Effector memory CD8-positive, alpha-beta T cell (primary cell): ENCODE measurements at regions not wholly inside any gene's neighbourhood (a gene's known extent, or its start where the extent isn't known, plus 50 kb on each side); places are given as distances from the start of the nearest gene placed in this dataset.

Experiments used
- ATAC-seq: fragments of 150-1000 bp; cut with Tn5 transposase; replicated peaks from 2 replicates; pipeline ENCODE4 v1.10.0; 2021; ENCODE audit warnings: mild to moderate bottlenecking, moderate library complexity
- DNase-seq, 3 experiments: peaks; one replicate each; pipeline ENCODE4 v3.0.0; 2021
- H3K27ac Mint-ChIP-seq, 2 donors: one replicate each; pipeline ENCODE4 v1.8.0; 2022; ENCODE audit warnings: mild to moderate bottlenecking in 2 of 2, mixed read lengths in 2 of 2, moderate library complexity in 2 of 2
- H3K27me3 Mint-ChIP-seq, 2 donors: one replicate each; pipeline ENCODE4 v1.8.0; 2022; ENCODE audit warnings: mixed read lengths in 2 of 2
- H3K36me3 Mint-ChIP-seq: one replicate; pipeline ENCODE4 v1.8.0; 2022; ENCODE audit warnings: mild to moderate bottlenecking, moderate library complexity, mixed read lengths; ENCODE audit not compliant: insufficient read depth
- H3K4me1 Mint-ChIP-seq, 2 donors: one replicate each; pipeline ENCODE4 v1.8.0; 2022; ENCODE audit warnings: low read depth in 2 of 2, mixed read lengths in 2 of 2
- H3K4me3 Mint-ChIP-seq, 2 donors: one replicate each; pipeline ENCODE4 v1.8.0; 2022; ENCODE audit warnings: mild to moderate bottlenecking in 2 of 2, mixed read lengths in 2 of 2, moderate library complexity in 2 of 2
- H3K9me3 Mint-ChIP-seq, 2 donors: one replicate each; pipeline ENCODE4 v1.8.0; 2022; ENCODE audit warnings: mixed read lengths in 2 of 2

- Mint-ChIP-seq H3K36me3 (no peaks in the 10 kb centered on the region), H3K27ac (no peak overlapping the region), H3K9me3 (peaks cover 3 to 38% of the 10 kb centered on the region in 2 donors), H3K4me3 (no peak overlapping the region), H3K4me1 (no peaks in the 10 kb centered on the region), H3K27me3 (no peaks in the 10 kb centered on the region)
- no peak for ATAC-seq
- no peak for DNase-seq
These were observed 1144.3 kb downstream of the RAPGEF2 start for GRCh38 chr4:160247091-160247656.

DNA sequence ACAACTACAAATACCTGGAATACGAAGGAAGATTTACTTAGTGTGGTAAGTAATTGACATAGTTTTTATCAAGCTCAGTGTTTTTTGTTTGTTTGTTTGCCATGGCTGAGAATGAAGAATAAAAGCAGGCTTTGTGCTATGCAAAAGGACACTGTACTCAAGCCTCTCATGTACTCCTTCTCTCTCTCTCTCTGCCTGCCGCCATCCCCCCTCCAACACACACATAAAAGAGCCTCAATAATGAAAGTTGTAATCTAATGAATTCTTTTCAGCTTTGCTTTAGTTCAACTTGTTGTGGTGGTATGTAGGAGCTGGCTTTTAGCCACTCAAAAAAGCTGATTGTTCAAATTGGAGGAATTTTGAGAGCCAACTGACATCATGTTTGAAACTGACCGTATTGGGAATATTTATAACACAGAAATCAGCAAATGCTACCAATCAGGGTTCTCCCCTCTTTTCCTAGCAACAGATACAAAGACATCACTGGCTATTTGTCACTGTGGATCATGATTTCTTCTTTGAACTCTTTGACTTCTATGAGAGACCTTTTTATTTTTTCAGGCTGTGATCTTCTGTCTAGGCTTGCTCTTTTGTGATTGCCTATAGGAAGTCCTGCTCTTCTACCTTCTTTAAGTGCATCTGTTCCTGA lies 1148.8 kb downstream of the RAPGEF2 start:
- H3K27ac Mint-ChIP-seq, result no peak overlapping the region
- H3K36me3 Mint-ChIP-seq, result no peaks in the 10 kb centered on the region
- no peaks in the 10 kb centered on the region for H3K4me1 Mint-ChIP-seq
- H3K9me3 Mint-ChIP-seq, result peaks cover 2 to 20% of the 10 kb centered on the region in 2 donors
- DNase-seq, result no peak
- H3K27me3 Mint-ChIP-seq, result no peaks in the 10 kb centered on the region
- ATAC-seq, result no peak
- no peak overlapping the region for H3K4me3 Mint-ChIP-seq

- no peaks in the 10 kb centered on the region for H3K27me3 Mint-ChIP-seq
- H3K27ac Mint-ChIP-seq, result no peak overlapping the region
- H3K9me3 Mint-ChIP-seq, result peaks cover 2 to 22% of the 10 kb centered on the region in 2 donors
- H3K4me1 Mint-ChIP-seq, result no peaks in the 10 kb centered on the region
- no peaks in the 10 kb centered on the region for H3K36me3 Mint-ChIP-seq
- DNase-seq (no peak), ATAC-seq (no peak)
- no peak overlapping the region for H3K4me3 Mint-ChIP-seq
These were observed 1154.4 kb downstream of the RAPGEF2 start for GRCh38 chr4:160257318-160257717.

DNA sequence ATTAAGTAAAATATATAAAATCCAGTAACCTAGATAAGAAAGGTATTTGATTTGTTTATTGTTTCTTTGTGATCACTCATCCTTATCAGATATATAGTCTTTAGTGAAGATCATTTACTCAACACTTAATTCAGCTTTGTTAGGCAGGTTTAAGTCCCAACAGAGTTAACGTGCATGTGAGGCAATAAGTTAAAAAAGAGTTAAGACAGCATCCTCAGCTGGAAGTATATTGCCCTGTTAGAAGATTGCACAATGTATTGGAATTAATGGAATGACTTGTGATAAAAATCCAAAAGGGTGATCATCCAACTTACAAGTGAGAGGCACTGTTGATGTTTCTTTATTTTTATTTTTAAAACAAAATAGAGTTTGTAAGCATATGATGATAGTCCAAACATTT lies 1162.1 kb downstream of the RAPGEF2 start:
- H3K9me3 Mint-ChIP-seq, result peaks cover 2 to 8% of the 10 kb centered on the region in 2 donors
- H3K4me3 Mint-ChIP-seq, result no peak overlapping the region
- H3K27ac Mint-ChIP-seq, result no peak overlapping the region
- H3K36me3 Mint-ChIP-seq, result no peaks in the 10 kb centered on the region
- ATAC-seq (no peak), DNase-seq (no peak)
- H3K27me3 Mint-ChIP-seq, result no peaks in the 10 kb centered on the region
- H3K4me1 Mint-ChIP-seq, result no peaks in the 10 kb centered on the region

DNA sequence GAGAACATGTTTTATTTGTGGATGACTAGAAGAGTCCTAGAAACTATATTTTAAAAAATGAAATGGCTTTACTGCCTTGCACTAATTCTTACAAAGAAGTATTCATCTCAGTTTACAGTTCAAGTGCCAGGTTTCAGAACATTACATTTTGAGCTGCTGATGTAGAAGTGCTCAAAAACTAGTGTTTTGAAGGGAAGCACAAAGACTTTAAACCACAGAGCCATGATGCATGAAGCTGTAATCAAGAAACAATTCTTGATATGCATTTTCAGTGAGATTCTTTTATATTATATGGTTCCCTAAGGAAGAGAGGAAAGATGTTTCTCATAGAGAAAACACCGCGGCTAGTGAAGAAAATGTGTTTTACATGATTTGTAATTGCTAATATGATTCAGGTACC lies 1163.0 kb downstream of the RAPGEF2 start:
- H3K36me3 Mint-ChIP-seq, result no peaks in the 10 kb centered on the region

DNA sequence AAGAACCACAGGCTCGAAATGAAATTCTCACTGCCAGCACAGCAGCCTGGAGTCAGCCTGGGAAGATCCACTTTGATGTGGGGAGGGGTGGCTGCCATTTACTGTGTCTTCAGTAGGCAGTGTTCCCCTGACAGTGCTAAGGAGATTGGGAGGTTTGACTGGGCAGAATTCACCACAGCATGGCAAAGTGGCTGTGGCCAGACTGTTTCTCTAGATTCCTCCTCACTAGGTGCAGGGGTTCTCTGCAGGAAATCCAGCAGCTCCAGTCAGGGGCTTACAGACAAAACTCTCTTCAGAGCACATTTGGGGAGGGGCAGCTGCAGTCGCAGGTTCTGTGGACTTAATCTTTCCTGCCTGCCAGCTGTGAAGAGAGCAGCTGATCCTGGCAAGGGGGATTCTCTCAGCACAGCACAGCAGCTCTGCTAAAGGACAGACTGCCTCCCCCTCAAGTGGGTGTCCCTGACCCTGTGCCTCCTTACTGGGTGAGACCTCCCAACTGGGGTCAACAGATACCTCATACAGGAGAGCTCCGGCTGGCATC lies 1174.0 kb downstream of the RAPGEF2 start:
- Mint-ChIP-seq H3K4me3 (no peak overlapping the region), H3K27me3 (no peaks in the 10 kb centered on the region), H3K36me3 (no peaks in the 10 kb centered on the region), H3K27ac (no peak overlapping the region), H3K4me1 (no peaks in the 10 kb centered on the region), H3K9me3 (peaks cover 20 to 25% of the 10 kb centered on the region in 2 donors)
- ATAC-seq (no peak), DNase-seq (no peak)

More for the DNA sequence above, 1163.0 kb downstream of the RAPGEF2 start:
- H3K27ac Mint-ChIP-seq, result no peak overlapping the region
- H3K4me1 Mint-ChIP-seq, result no peaks in the 10 kb centered on the region
- no peaks in the 10 kb centered on the region for H3K27me3 Mint-ChIP-seq
- ATAC-seq (no peak), DNase-seq (no peak)
- H3K9me3 Mint-ChIP-seq, result peaks cover 2 to 8% of the 10 kb centered on the region in 2 donors
- H3K4me3 Mint-ChIP-seq, result no peak overlapping the region

GRCh38 chr4:160283081-160283480 lies 1180.2 kb downstream of the RAPGEF2 start:
- Mint-ChIP-seq H3K27ac (no peak overlapping the region), H3K4me1 (no peaks in the 10 kb centered on the region), H3K36me3 (no peaks in the 10 kb centered on the region), H3K27me3 (no peaks in the 10 kb centered on the region), H3K9me3 (peaks cover 14 to 16% of the 10 kb centered on the region in 2 donors), H3K4me3 (no peak overlapping the region)
- no peak for ATAC-seq
- no peak for DNase-seq

- H3K36me3 Mint-ChIP-seq, result no peaks in the 10 kb centered on the region
- no peak overlapping the region for H3K4me3 Mint-ChIP-seq
- peaks cover 14 to 16% of the 10 kb centered on the region in 2 donors for H3K9me3 Mint-ChIP-seq
- no peak overlapping the region for H3K27ac Mint-ChIP-seq
- H3K4me1 Mint-ChIP-seq, result no peaks in the 10 kb centered on the region
- no peak for ATAC-seq
- no peaks in the 10 kb centered on the region for H3K27me3 Mint-ChIP-seq
- no peak for DNase-seq
These were observed 1181.6 kb downstream of the RAPGEF2 start for GRCh38 chr4:160284516-160284915.

DNA sequence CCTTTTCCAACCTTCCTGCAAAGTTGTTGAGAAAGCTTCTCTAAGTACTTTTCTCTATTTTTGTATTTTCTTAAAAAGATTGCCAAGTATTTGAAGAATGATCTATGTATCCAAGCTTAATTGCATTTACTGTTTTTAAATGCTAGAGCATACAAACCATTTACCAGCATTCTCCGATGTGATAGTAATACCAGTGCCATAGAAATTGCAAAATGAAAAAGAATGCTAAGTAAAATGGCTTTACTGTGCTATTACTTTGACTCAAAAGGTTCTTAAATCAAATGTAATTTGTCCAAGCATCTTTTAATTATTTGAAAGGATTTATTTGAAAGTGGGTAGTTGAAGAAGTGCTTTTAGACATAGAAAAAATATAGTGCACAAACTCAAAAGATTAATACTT lies 1183.2 kb downstream of the RAPGEF2 start:
- ATAC-seq, result no peak
- Mint-ChIP-seq H3K4me1 (no peaks in the 10 kb centered on the region), H3K4me3 (no peak overlapping the region)

GRCh38 chr4:160296476-160296875 lies 1193.6 kb downstream of the RAPGEF2 start:
- no peaks in the 10 kb centered on the region for H3K27me3 Mint-ChIP-seq
- peaks cover 7 to 15% of the 10 kb centered on the region in 2 donors for H3K9me3 Mint-ChIP-seq
- ATAC-seq (no peak), DNase-seq (no peak)
- no peaks in the 10 kb centered on the region for H3K4me1 Mint-ChIP-seq
- H3K27ac Mint-ChIP-seq, result no peak overlapping the region
- no peak overlapping the region for H3K4me3 Mint-ChIP-seq
- H3K36me3 Mint-ChIP-seq, result no peaks in the 10 kb centered on the region

More for the DNA sequence above, 1183.2 kb downstream of the RAPGEF2 start:
- DNase-seq, result no peak
- Mint-ChIP-seq H3K27me3 (no peaks in the 10 kb centered on the region), H3K36me3 (no peaks in the 10 kb centered on the region), H3K27ac (no peak overlapping the region), H3K9me3 (peaks cover 6 to 12% of the 10 kb centered on the region in 2 donors)

DNA sequence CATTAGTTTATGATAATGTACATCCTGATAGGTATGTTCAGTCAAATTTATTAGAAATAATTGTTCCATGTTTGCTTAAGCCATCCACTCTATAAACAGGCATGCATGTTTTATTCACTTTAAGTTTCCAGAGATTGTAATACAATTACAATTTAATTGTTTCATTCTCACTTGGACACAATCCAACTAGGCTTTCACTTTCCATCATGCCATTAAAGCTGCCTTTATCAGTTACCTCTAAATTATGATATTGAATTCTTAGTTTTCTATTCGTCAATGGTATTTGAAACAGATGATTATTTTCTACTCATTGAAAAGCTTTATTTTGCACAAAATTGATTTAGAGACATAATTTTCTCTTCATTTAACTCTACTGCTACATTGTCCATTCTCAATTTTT lies 1196.3 kb downstream of the RAPGEF2 start:
- ATAC-seq (no peak), DNase-seq (no peak)
- Mint-ChIP-seq H3K4me1 (no peaks in the 10 kb centered on the region), H3K9me3 (peaks cover 5 to 8% of the 10 kb centered on the region in 2 donors), H3K27ac (no peak overlapping the region), H3K27me3 (no peaks in the 10 kb centered on the region), H3K36me3 (no peaks in the 10 kb centered on the region), H3K4me3 (no peak overlapping the region)

DNA sequence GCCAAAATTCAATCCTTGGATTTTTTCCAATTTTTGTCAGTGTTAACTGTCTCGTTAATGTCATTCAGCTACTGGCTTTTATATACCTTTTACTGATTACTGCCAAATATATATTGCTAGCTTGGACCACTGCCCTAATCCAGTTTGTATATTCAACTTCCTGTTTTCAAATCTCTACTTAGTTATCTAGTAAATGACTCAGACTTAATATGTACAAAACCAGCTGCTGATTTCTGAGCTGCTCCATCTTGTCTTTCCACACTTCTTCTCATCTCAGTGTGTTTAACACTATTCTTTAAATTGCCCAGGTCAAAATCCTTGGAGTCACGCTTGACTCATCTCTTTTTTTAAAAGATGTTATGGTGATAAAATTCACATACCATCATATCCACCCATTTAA lies 1196.7 kb downstream of the RAPGEF2 start:
- no peak for ATAC-seq
- peaks cover 5 to 8% of the 10 kb centered on the region in 2 donors for H3K9me3 Mint-ChIP-seq
- DNase-seq, result no peak
- H3K27ac Mint-ChIP-seq, result no peak overlapping the region
- H3K27me3 Mint-ChIP-seq, result no peaks in the 10 kb centered on the region
- H3K4me1 Mint-ChIP-seq, result no peaks in the 10 kb centered on the region
- no peaks in the 10 kb centered on the region for H3K36me3 Mint-ChIP-seq
- H3K4me3 Mint-ChIP-seq, result no peak overlapping the region

DNA sequence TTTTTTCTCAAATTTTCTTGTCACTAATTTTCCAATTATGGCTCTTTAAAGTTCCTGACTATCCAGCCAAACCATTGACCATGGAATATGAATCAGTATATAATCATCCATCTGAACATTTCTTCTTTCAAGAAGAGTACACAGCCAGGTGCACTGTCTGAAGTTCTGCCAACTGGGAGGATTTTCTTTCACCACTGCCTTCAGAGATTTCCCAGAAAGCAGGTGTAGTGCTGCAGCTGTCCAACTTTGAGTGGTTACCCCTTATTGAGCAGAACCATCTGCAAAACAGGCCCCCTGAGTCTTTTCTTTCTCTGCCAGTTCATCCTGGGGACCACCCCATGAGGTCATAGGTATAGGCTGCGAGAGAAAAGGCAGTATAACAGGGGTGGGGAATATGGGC lies 1213.2 kb downstream of the RAPGEF2 start:
- no peak for DNase-seq
- H3K27ac Mint-ChIP-seq, result no peak overlapping the region
- H3K4me1 Mint-ChIP-seq, result no peaks in the 10 kb centered on the region
- peaks cover 4 to 9% of the 10 kb centered on the region in 2 donors for H3K9me3 Mint-ChIP-seq
- no peaks in the 10 kb centered on the region for H3K36me3 Mint-ChIP-seq
- ATAC-seq, result no peak
- H3K27me3 Mint-ChIP-seq, result no peaks in the 10 kb centered on the region
- H3K4me3 Mint-ChIP-seq, result no peak overlapping the region

- ATAC-seq, result no peak
- DNase-seq, result no peak
- Mint-ChIP-seq H3K4me1 (no peaks in the 10 kb centered on the region), H3K36me3 (no peaks in the 10 kb centered on the region), H3K27me3 (no peaks in the 10 kb centered on the region), H3K4me3 (no peak overlapping the region), H3K27ac (no peak overlapping the region), H3K9me3 (no peaks in the 10 kb centered on the region)
These were observed 1215.8 kb downstream of the RAPGEF2 start for GRCh38 chr4:160318567-160319220.
